GM19467 (cell line): ENCODE measurements at regions not wholly inside any gene's neighbourhood (a gene's known extent, or its start where the extent isn't known, plus 50 kb on each side); places are given as distances from the start of the nearest gene placed in this dataset.
"Not testable (repeated sequence)": the region's sequence is repeated elsewhere in the genome, so short reads cannot be mapped to it uniquely, and the experiment has no call there.

Experiments used
- ATAC-seq: cut with Tn5 transposase; IDR thresholded peaks from one replicate; pipeline ENCODE4 v1.9.1; 2021; ENCODE audit warnings: mild to moderate bottlenecking, moderate library complexity; ENCODE audit not compliant: unreplicated experiment

GRCh38 chr13:69108486-69108885 lies 999.1 kb upstream of the ATXN8OS start:
- ATAC-seq = no peak

- no peak for ATAC-seq
Measured at GRCh38 chr13:69107436-69107835, 1000.2 kb upstream of the ATXN8OS start.

GRCh38 chr13:69101841-69102240 lies 1005.8 kb upstream of the ATXN8OS start:
- no peak for ATAC-seq

GRCh38 chr13:69094485-69094884 lies 1013.1 kb upstream of the ATXN8OS start:
- no peak for ATAC-seq

- no peak for ATAC-seq
Measured at GRCh38 chr13:69092615-69093322, 1014.9 kb upstream of the ATXN8OS start.

GRCh38 chr13:69077267-69077666 lies 1030.4 kb upstream of the ATXN8OS start:
- no peak for ATAC-seq

GRCh38 chr13:69069554-69070133 lies 1038.0 kb upstream of the ATXN8OS start:
- ATAC-seq = no peak

GRCh38 chr13:69050696-69051095 lies 1056.9 kb upstream of the ATXN8OS start:
- ATAC-seq = no peak

GRCh38 chr13:69044629-69045028 lies 1063.0 kb upstream of the ATXN8OS start:
- no peak for ATAC-seq

- no peak for ATAC-seq
Measured at GRCh38 chr13:69040898-69041297, 1066.7 kb upstream of the ATXN8OS start.

GRCh38 chr13:69035771-69036170 lies 1071.9 kb upstream of the ATXN8OS start:
- no peak for ATAC-seq

- ATAC-seq = no peak
Measured at GRCh38 chr13:69028936-69029335, 1078.7 kb upstream of the ATXN8OS start.

GRCh38 chr13:69020120-69020519 lies 1087.5 kb upstream of the ATXN8OS start:
- ATAC-seq = no peak

- ATAC-seq = not testable (repeated sequence)
Measured at GRCh38 chr13:69018173-69018572, 1089.5 kb upstream of the ATXN8OS start.

GRCh38 chr13:69010789-69011188 lies 1096.8 kb upstream of the ATXN8OS start:
- ATAC-seq = no peak

GRCh38 chr13:69008499-69008898 lies 1099.1 kb upstream of the ATXN8OS start:
- no peak for ATAC-seq

GRCh38 chr13:68998056-68998455 lies 1109.6 kb upstream of the ATXN8OS start:
- no peak for ATAC-seq

- ATAC-seq = no peak
Measured at GRCh38 chr13:68996668-68997025, 1111.0 kb upstream of the ATXN8OS start.

GRCh38 chr13:68995972-68996667 lies 1111.5 kb upstream of the ATXN8OS start:
- ATAC-seq = no peak

GRCh38 chr13:68993154-68993553 lies 1114.5 kb upstream of the ATXN8OS start:
- no peak for ATAC-seq

- ATAC-seq = no peak
Measured at GRCh38 chr13:68988176-68988575, 1119.5 kb upstream of the ATXN8OS start.

- no peak for ATAC-seq
Measured at GRCh38 chr13:68987585-68987984, 1120.0 kb upstream of the ATXN8OS start.
